ENCODE measurements at regions not wholly inside any gene's neighbourhood (a gene's known extent, or its start where the extent isn't known, plus 50 kb on each side); places are given as distances from the start of the nearest gene placed in this dataset.
"Not testable (repeated sequence)": the region's sequence is repeated elsewhere in the genome, so short reads cannot be mapped to it uniquely, and the experiment has no call there.

DNA sequence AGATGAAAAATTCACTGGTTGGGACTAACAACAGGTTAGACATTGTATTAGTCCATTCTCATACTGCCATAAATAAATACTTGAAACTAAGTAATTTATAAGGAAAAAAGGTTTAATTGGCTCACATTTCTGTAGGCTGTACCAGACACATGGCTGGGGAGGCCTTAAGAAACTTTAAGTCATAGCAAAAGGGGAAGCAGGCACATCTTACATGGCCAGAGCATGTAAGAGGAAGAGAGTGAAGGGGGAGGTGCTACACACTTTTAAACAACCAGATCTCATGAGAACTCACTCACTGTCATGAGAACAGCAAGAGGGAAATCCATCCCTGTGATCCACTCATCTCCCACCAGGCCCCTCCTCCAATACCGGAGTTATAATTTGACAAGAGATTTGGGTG is 125.9 kb downstream of the SUCLA2 start:
- Histone ChIP-seq H3K9ac (ENCODE audit: low read length) (no peak overlapping the region), H3K4me2 (ENCODE audit: low read depth, low read length, poor library complexity, severe bottlenecking) (no peak overlapping the region), H3K27ac (ENCODE audit: low read depth, low read length) (no peak overlapping the region), H3F3A (ENCODE audit: insufficient read depth) (no peaks in the 10 kb centered on the region), H3K27me3 (ENCODE audit: low read length) (no peaks in the 10 kb centered on the region), H2AFZ (ENCODE audit: low read depth, low read length, severe bottlenecking) (no peak overlapping the region), H3K4me3 (ENCODE audit: insufficient read depth, low read length, poor library complexity, severe bottlenecking) (no peak overlapping the region), H3K79me2 (ENCODE audit: insufficient read depth, low read length) (no peaks in the 10 kb centered on the region), H3K9me3 (ENCODE audit: insufficient read depth, low read length) (peaks cover 12% of the 10 kb centered on the region; the same call in 1 of the 2 replicates), H3K9me2 (replicated peaks; ENCODE audit: insufficient read depth, low read length) (no peaks in the 10 kb centered on the region), H4K20me1 (ENCODE audit: low read depth, low read length) (no peaks in the 10 kb centered on the region), H3K36me3 (ENCODE audit: low read length) (no peaks in the 10 kb centered on the region)
- TF ChIP-seq, protein P1, sequence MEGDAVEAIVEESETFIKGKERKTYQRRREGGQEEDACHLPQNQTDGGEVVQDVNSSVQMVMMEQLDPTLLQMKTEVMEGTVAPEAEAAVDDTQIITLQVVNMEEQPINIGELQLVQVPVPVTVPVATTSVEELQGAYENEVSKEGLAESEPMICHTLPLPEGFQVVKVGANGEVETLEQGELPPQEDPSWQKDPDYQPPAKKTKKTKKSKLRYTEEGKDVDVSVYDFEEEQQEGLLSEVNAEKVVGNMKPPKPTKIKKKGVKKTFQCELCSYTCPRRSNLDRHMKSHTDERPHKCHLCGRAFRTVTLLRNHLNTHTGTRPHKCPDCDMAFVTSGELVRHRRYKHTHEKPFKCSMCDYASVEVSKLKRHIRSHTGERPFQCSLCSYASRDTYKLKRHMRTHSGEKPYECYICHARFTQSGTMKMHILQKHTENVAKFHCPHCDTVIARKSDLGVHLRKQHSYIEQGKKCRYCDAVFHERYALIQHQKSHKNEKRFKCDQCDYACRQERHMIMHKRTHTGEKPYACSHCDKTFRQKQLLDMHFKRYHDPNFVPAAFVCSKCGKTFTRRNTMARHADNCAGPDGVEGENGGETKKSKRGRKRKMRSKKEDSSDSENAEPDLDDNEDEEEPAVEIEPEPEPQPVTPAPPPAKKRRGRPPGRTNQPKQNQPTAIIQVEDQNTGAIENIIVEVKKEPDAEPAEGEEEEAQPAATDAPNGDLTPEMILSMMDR (IDR thresholded peaks at IDR 0.05; ENCODE audit: insufficient read depth, low read length, poor library complexity, severe bottlenecking): no peak
- TF ChIP-seq EZH2phosphoT487 (conservative IDR thresholded peaks at IDR 0.05; ENCODE audit: low read length): no peak

DNA sequence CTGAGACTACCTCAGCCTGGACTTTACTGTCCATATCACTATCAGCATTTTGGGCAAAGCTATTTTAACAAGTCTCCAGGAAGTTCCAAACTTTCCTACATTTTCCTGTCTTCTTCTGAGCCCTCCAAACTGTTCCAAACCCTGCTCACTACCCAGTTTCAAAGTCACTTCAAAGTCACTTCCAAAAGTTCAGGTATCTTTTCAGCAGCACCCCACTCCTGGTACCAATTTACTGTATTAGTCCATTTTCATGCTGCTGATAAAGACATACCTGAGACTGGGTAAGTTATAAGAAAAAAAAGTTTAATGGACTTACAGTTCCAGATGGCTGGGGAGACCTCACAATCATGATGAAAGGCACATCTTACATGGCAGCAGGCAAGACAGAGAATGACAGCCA is 127.1 kb downstream of the SUCLA2 start:
- H4K20me1 ChIP-seq (ENCODE audit: low read depth, low read length); H3K9ac ChIP-seq (ENCODE audit: low read length); H3K9me2 ChIP-seq (replicated peaks; ENCODE audit: insufficient read depth, low read length); H3F3A ChIP-seq (ENCODE audit: insufficient read depth); H3K4me3 ChIP-seq (ENCODE audit: insufficient read depth, low read length, poor library complexity, severe bottlenecking); H3K79me2 ChIP-seq (ENCODE audit: insufficient read depth, low read length); H3K36me3 ChIP-seq (ENCODE audit: low read length); H2AFZ ChIP-seq (ENCODE audit: low read depth, low read length, severe bottlenecking); H3K27ac ChIP-seq (ENCODE audit: low read depth, low read length); H3K4me2 ChIP-seq (ENCODE audit: low read depth, low read length, poor library complexity, severe bottlenecking); H3K27me3 ChIP-seq (ENCODE audit: low read length): not testable (repeated sequence)
- H3K9me3 ChIP-seq (ENCODE audit: insufficient read depth, low read length): peaks cover 12% of the 10 kb centered on the region; the same call in 1 of the 2 replicates

DNA sequence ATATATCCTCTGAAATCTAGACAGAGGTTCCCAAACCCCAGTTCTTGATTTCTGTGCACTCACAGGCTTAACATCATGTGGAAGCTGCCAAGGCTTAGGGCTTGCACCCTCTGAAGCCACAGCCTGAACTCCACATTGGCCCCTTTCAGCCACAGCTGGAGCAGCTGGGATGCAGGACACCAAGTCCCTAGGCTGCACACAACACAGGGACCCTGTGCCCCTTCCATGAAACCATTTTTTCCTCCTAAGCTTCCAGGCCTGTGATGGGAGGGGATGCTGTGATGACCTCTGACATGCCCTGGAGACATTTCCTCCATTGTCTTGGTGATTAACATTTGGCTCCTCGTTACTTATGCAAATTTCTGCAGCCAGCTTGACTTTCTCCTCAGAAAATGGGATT is 127.8 kb downstream of the SUCLA2 start:
- not testable (repeated sequence) for H3F3A ChIP-seq (ENCODE audit: insufficient read depth); H3K27ac ChIP-seq (ENCODE audit: low read depth, low read length); H3K4me3 ChIP-seq (ENCODE audit: insufficient read depth, low read length, poor library complexity, severe bottlenecking); H2AFZ ChIP-seq (ENCODE audit: low read depth, low read length, severe bottlenecking); H3K9me2 ChIP-seq (replicated peaks; ENCODE audit: insufficient read depth, low read length); H3K27me3 ChIP-seq (ENCODE audit: low read length); H3K79me2 ChIP-seq (ENCODE audit: insufficient read depth, low read length); H3K4me2 ChIP-seq (ENCODE audit: low read depth, low read length, poor library complexity, severe bottlenecking); H4K20me1 ChIP-seq (ENCODE audit: low read depth, low read length); H3K36me3 ChIP-seq (ENCODE audit: low read length); H3K9ac ChIP-seq (ENCODE audit: low read length)
- peaks cover 12% of the 10 kb centered on the region; the same call in 1 of the 2 replicates for H3K9me3 ChIP-seq (ENCODE audit: insufficient read depth, low read length)

DNA sequence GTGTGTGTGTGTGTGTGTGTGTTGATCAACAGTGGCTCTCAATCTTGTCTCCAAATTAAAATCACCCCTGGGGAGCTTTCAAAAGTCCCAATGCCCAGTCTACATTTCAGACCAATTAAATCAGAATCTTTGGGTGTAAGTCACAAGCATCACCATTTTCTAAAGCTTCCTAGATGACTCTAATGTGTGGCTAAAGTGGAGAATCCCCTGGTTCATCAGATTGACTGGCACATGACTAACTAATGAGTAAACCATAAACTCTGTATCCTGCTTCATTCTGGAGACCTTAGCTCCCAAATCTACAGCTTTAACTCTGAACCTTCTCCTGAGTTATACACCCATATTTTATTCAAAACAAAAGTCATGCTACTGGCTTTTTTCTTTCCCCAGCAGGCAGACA is 131.3 kb downstream of the SUCLA2 start:
- Histone ChIP-seq H3K9ac (ENCODE audit: low read length) (no peak overlapping the region), H3F3A (ENCODE audit: insufficient read depth) (no peaks in the 10 kb centered on the region), H3K27me3 (ENCODE audit: low read length) (no peaks in the 10 kb centered on the region)

More for the DNA sequence above, 131.3 kb downstream of the SUCLA2 start:
- Histone ChIP-seq H3K4me3 (ENCODE audit: insufficient read depth, low read length, poor library complexity, severe bottlenecking) (no peak overlapping the region), H2AFZ (ENCODE audit: low read depth, low read length, severe bottlenecking) (no peak overlapping the region), H3K36me3 (ENCODE audit: low read length) (no peaks in the 10 kb centered on the region), H3K79me2 (ENCODE audit: insufficient read depth, low read length) (no peaks in the 10 kb centered on the region), H4K20me1 (ENCODE audit: low read depth, low read length) (no peaks in the 10 kb centered on the region), H3K27ac (ENCODE audit: low read depth, low read length) (no peak overlapping the region), H3K9me2 (replicated peaks; ENCODE audit: insufficient read depth, low read length) (no peaks in the 10 kb centered on the region), H3K4me2 (ENCODE audit: low read depth, low read length, poor library complexity, severe bottlenecking) (no peak overlapping the region), H3K9me3 (ENCODE audit: insufficient read depth, low read length) (peaks cover 12% of the 10 kb centered on the region; the same call in 1 of the 2 replicates)
- TF ChIP-seq, protein P1 (IDR thresholded peaks at IDR 0.05; ENCODE audit: insufficient read depth, low read length, poor library complexity, severe bottlenecking): no peak
- no peak for TF ChIP-seq EZH2phosphoT487 (conservative IDR thresholded peaks at IDR 0.05; ENCODE audit: low read length)
